Rectal smooth muscle tissue (tissue), 1 donor: ENCODE measurements at regions not wholly inside any gene's neighbourhood (a gene's known extent, or its start where the extent isn't known, plus 50 kb on each side); places are given as distances from the start of the nearest gene placed in this dataset.
"Not testable (repeated sequence)": the region's sequence is repeated elsewhere in the genome, so short reads cannot be mapped to it uniquely, and the experiment has no call there.

Source experiments
- H3K27ac ChIP-seq: one replicate; pipeline ENCODE4 v1.7.0; 2013; ENCODE audit warnings: low read depth, low read length, inconsistent platforms
- H3K27me3 ChIP-seq: one replicate; pipeline ENCODE4 v1.7.0; 2013; ENCODE audit warnings: low read length; ENCODE audit not compliant: control insufficient read depth, insufficient read depth
- H3K36me3 ChIP-seq: one replicate; pipeline ENCODE4 v1.7.0; 2013; ENCODE audit warnings: low read length; ENCODE audit not compliant: control insufficient read depth, insufficient read depth
- H3K4me1 ChIP-seq: one replicate; pipeline ENCODE4 v1.7.0; 2013; ENCODE audit warnings: low read length; ENCODE audit not compliant: control insufficient read depth, insufficient read depth
- H3K4me3 ChIP-seq: one replicate; pipeline ENCODE4 v1.7.0; 2013; ENCODE audit warnings: low read length
- H3K9ac ChIP-seq: one replicate; pipeline ENCODE4 v1.7.0; 2013; ENCODE audit warnings: low read length

DNA sequence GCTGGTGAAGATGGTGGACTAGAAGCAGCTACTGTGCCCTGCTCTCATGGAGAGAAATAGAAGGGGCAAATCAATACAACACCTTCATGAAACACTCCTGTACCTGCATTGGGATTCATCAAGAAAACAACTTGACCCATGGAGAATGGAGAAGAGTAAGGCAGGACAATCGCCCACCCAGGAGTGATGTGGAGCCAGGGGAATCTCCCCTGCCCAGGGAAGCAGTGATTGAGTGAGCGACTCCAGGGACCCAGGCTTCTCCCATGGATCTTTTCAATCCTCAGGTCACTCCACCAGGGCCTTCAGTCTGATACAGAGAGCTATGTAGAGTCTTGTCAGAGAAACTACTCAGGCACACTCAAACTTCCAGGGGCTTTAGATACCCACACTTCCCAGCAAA lies 161.9 kb upstream of the DYRK2 start:
- Histone ChIP-seq H3K9ac (no peak overlapping the region), H3K4me1 (peaks cover 4% of the 10 kb centered on the region), H3K27ac (no peak overlapping the region), H3K4me3 (no peak overlapping the region), H3K27me3 (no peaks in the 10 kb centered on the region), H3K36me3 (no peaks in the 10 kb centered on the region)

DNA sequence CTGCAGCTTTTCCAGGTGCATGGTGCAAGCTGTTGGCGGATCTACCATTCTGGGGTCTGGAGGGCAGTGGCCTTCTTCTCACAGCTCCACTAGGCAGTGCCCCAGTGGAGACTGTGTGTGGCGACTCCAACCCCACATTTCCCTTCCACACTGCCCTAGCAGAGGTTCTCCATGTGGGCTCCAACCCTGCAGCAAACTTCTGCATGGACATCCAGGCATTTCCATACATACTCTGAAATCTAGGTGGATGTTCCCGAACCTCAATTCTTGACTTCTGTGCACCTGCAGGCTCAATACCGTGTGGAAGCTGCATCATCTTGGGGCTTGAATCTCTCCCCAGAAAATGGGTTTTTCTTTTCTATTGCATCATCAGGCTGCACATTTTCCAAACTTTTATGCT lies 160.2 kb upstream of the DYRK2 start:
- not testable (repeated sequence) for H3K27ac ChIP-seq, H3K9ac ChIP-seq, H3K4me3 ChIP-seq, H3K36me3 ChIP-seq, H3K27me3 ChIP-seq, H3K4me1 ChIP-seq

DNA sequence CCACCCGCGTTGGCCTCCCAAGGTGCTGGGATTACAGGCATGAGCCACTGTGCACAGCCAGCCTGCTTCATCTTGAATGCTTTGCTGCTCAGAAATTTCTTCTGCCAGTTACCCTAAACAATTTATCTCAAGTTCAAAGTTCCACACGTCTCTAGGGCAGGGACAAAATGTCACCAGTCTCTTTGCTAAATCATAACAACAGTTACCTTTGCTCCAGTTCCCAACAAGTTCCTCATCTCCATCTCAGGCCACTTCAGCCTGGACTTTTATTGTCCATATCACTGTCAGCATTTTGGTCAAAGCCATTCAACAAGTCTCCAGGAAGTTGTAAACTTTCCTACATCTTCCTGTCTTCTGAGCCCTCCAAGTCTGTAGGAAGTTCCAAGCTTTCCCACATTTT lies 159.5 kb upstream of the DYRK2 start:
- Histone ChIP-seq H3K4me3 (no peak overlapping the region), H3K4me1 (no peaks in the 10 kb centered on the region), H3K27ac (no peak overlapping the region), H3K27me3 (no peaks in the 10 kb centered on the region), H3K9ac (no peak overlapping the region), H3K36me3 (no peaks in the 10 kb centered on the region)

DNA sequence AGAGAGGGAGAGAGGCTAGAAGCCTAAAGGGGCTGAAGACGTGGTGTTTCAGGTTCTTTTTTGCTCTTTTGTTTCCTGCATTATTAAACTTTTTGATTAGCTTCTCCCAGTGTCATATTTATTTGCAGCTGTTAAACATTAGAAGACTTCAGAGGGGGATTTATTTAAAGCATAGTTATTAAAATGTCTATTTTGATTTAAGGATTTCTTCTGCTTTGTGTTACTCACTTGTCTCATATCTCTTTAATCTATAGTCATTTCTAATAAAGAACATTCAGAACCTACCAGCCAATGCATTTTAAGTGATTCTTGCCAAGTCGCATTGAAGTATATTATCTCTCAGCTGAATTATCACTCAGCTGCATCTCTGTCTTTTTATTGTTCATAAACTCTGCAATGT lies 152.0 kb upstream of the DYRK2 start:
- H3K9ac ChIP-seq = no peak overlapping the region
- H3K4me3 ChIP-seq = no peak overlapping the region
- no peak overlapping the region for H3K27ac ChIP-seq
- H3K4me1 ChIP-seq = no peaks in the 10 kb centered on the region
- no peaks in the 10 kb centered on the region for H3K36me3 ChIP-seq
- no peaks in the 10 kb centered on the region for H3K27me3 ChIP-seq

DNA sequence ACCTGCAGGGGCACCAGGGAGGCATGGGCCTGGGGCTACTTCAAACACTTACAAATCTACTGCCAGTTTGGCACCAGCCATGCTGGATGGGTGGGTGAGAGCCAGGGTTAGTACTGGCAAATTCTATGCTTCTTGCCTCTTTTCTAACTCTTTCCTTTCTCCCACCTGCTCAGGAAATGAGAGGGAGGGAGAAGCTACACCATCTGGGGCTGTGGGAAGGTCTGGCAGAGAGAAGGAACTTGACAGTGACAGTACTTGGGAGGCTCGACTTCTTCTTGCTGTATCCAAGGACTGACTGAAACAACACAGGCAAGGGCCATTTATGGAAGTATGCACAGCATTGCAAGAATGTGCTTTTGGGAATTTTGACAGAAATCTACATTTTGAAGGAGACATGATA lies 149.6 kb upstream of the DYRK2 start:
- Histone ChIP-seq H3K27me3 (no peaks in the 10 kb centered on the region), H3K4me1 (no peaks in the 10 kb centered on the region), H3K9ac (no peak overlapping the region), H3K36me3 (no peaks in the 10 kb centered on the region), H3K27ac (no peak overlapping the region), H3K4me3 (no peak overlapping the region)

DNA sequence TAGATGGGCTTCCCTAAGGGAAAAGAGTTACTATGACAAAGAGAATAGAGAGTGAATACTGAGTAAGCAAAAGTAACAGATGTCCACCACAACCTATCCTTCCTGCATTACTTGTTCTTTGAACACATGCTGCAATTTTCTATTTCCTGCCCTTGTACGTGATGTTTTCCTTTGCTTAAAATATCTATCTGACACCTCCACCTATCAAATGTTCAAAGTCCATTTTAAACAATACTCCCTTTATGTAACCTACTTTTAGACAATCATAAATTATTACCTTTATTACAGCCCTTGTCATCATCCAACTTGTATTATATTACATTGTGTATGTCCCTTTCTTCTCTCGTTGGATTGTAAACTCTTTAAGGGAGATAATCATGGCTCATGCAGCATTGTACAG lies 147.2 kb upstream of the DYRK2 start:
- Histone ChIP-seq H3K27ac (no peak overlapping the region), H3K36me3 (no peaks in the 10 kb centered on the region), H3K9ac (no peak overlapping the region), H3K4me1 (no peaks in the 10 kb centered on the region), H3K4me3 (no peak overlapping the region), H3K27me3 (no peaks in the 10 kb centered on the region)

DNA sequence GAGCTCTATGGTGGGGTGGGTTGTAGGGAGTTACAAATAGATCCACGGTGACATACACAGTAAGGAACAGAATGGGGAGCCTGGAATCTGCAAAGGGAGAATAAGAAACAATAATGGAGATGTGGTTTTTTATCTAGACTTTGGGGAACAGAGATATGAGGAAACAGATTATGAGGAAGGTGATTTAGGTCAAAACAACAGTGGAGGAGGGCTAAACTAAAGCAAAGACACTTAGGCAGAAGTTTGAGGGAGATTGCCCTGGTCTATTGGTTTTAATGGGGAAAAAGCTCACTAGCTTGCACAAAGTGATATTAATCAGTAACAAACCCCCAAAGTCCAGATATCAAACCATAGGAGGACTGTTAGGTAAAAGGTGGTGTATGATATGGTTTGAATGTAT lies 144.5 kb upstream of the DYRK2 start:
- Histone ChIP-seq H3K9ac (no peak overlapping the region), H3K27ac (no peak overlapping the region), H3K36me3 (no peaks in the 10 kb centered on the region), H3K4me3 (no peak overlapping the region), H3K4me1 (no peaks in the 10 kb centered on the region), H3K27me3 (no peaks in the 10 kb centered on the region)

DNA sequence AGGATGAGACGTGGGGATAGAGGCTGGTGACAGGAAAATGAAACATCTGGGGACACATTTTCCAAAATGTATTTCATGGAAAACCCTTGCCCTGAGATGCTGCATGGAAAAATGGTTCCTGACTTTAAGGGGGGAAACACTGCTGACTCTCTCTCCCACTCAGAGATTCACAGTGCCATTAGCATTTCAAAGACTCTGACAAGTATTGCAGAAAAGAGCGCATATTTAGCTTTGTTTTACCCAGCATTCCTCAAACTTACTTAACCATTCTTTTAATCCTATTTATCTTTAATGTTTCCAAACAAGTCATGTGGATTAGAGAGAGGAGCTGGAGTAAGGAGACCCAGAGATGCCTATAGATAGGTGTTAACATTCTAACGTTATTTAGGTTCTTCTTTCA lies 141.8 kb upstream of the DYRK2 start:
- no peaks in the 10 kb centered on the region for H3K36me3 ChIP-seq

DNA sequence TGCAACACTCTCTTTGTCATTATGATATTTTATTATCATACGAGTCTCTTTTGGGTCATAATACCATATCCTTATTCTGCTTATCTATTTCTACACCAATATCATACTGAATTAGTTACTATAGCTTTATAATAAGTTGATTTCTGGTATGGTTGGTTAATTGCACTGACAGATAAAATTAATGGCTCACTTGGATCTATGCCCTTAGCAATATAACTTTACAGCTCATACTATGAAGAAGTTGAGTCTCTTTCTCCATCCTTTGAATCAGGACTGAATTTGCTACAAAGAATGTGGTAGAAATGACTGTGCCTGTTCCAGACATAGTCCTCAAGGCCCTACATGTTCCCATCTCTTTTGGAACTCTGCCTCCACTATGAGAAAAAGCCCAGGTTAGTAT lies 139.7 kb upstream of the DYRK2 start:
- Histone ChIP-seq H3K27me3 (no peaks in the 10 kb centered on the region), H3K36me3 (no peaks in the 10 kb centered on the region), H3K4me3 (no peak overlapping the region), H3K9ac (no peak overlapping the region), H3K4me1 (no peaks in the 10 kb centered on the region), H3K27ac (no peak overlapping the region)

More for the DNA sequence above, 141.8 kb upstream of the DYRK2 start:
- Histone ChIP-seq H3K4me3 (no peak overlapping the region), H3K27ac (no peak overlapping the region), H3K9ac (no peak overlapping the region), H3K27me3 (no peaks in the 10 kb centered on the region), H3K4me1 (no peaks in the 10 kb centered on the region)

DNA sequence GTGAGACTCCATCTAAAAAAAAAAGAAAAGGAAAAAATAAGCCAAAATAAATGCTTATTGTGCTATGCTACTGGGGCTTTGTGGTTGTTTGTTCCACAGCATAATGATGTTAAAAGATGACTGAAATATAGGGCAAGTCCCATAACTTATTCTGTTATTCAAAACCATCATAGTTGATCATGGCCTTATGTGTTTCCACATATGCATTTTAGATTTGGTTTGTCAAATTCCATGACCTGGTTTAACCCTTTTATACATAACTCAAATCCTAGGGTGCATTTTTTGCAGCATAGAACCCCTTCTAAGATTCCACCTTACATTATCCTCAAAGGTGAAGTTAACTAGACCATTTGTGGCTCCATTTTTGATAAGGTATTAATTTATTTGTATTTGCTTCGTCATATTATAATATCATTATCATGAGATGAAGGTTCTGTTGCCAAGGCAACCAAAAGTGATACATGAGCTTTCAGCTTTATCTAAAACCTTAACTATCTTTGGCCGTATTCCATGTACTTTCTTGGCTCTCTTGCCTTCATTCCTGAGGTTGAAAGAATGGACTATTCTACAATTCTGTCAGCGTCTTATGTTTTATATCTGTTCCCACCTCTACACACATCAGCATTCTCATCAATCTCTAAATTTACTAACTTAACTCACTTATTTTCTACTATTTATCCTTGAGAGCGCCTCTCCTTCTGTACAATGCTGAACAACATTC lies 138.7 kb upstream of the DYRK2 start:
- Histone ChIP-seq H3K4me3 (no peak overlapping the region), H3K36me3 (no peaks in the 10 kb centered on the region), H3K27me3 (no peaks in the 10 kb centered on the region), H3K4me1 (no peaks in the 10 kb centered on the region), H3K27ac (no peak overlapping the region), H3K9ac (no peak overlapping the region)

DNA sequence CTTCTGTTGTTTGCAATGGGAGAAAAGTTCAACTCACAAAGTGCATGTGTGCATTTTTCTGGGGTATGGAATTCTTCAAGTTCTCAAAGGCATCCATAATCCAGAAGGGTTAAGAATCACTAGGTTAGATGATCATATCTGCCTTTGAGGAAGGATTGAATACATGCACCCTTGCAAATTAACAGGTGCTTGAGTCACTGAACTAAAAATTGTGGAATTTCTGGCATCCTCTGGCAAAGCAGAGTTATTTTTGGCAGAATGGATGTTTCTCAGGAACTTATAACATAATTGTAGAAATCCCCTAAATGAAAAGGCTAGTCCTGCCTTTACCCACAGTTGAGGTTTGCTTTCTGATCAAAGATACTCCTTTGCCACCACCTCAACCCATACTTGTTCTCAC lies 136.5 kb upstream of the DYRK2 start:
- H3K4me3 ChIP-seq = no peak overlapping the region
- no peaks in the 10 kb centered on the region for H3K27me3 ChIP-seq
- H3K4me1 ChIP-seq = peaks cover 2% of the 10 kb centered on the region

DNA sequence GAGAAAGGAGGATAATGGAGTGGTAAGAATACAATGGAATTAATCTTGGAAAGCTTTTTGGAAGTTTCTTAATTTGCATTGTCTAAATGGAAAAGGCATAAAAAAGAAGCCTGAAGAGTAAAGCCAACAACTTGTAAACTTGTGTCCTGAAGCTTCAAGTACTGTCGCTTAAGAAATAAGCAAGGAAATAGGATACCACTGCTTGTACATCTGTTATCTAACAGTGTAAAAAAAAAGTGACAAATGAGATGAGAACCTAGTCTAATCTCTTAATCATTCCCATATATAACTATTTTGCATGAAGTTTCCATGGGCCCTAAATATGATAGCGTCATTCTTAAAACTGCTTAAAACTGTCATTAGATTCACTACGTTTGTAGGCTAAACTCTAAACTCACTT lies 134.0 kb upstream of the DYRK2 start:
- no peak overlapping the region for H3K9ac ChIP-seq
- no peak overlapping the region for H3K27ac ChIP-seq
- H3K4me3 ChIP-seq = no peak overlapping the region

More for the DNA sequence above, 136.5 kb upstream of the DYRK2 start:
- Histone ChIP-seq H3K9ac (no peak overlapping the region), H3K36me3 (no peaks in the 10 kb centered on the region), H3K27ac (no peak overlapping the region)

DNA sequence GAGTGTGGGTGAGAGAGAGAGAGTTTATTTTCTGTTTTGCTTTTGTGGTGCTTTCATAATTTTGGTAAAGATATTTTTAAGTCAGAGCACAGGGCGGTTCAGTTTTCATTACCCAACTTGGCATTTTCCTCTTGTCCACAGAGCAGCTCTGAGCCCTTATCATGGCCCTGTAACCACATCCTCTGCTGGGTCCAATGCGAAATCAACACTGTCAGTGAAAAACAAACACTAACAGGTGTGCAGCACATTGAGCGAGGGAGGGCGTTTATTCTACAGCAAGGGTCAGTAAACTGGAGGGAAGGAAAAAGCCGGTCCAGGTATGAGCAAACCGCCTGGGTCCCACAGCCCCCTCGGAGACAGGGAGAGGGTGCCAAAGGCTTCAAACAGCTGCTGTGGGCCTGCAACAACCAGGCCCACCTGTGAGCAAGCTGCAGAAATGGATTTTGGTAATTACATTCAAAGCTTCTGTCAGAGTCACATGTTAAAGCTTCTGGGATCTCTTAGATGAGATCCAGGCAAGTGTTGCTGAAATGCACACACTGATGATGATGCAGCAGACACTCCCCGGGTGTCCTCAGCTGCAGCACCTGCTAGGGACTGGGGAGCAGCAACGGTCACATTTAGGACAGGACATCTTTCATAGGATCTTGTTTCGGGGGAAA lies 132.7 kb upstream of the DYRK2 start:
- Histone ChIP-seq H3K4me1 (peaks cover 7% of the 10 kb centered on the region), H3K27me3 (no peaks in the 10 kb centered on the region), H3K9ac (no peak overlapping the region), H3K36me3 (no peaks in the 10 kb centered on the region), H3K4me3 (no peak overlapping the region), H3K27ac (no peak overlapping the region)

More for the DNA sequence above, 134.0 kb upstream of the DYRK2 start:
- Histone ChIP-seq H3K27me3 (no peaks in the 10 kb centered on the region), H3K36me3 (no peaks in the 10 kb centered on the region), H3K4me1 (peaks cover 7% of the 10 kb centered on the region)
